Calu3 (cell line): ENCODE measurements at regions not wholly inside any gene's neighbourhood (a gene's known extent, or its start where the extent isn't known, plus 50 kb on each side); places are given as distances from the start of the nearest gene placed in this dataset.

ENCODE experiments used
- BruUV-seq: library from RNA; stranded (reverse); fragments of 400-500 nt; replicated peaks from 2 replicates; lab custom pipeline; 2021; lab: Mats Ljungman, UMichigan
- CTCF ChIA-PET: fragments of 300-600 bp; sonication (Branson Sonifier 250); formaldehyde crosslinking; loops from one replicate; lab custom pipeline; 2022; ENCODE audit warnings: antibody characterized with exemption; lab: Charles Lee
- DNase-seq: peaks from one replicate; pipeline ENCODE4 v3.0.0; 2022
- H3K27ac Mint-ChIP-seq: one replicate; pipeline ENCODE4 v1.8.0; 2022; ENCODE audit warnings: mixed read lengths; ENCODE audit not compliant: unreplicated experiment
- H3K27me3 Mint-ChIP-seq: one replicate; pipeline ENCODE4 v1.8.0; 2022; ENCODE audit warnings: mixed read lengths; ENCODE audit not compliant: unreplicated experiment
- H3K36me3 Mint-ChIP-seq: one replicate; pipeline ENCODE4 v1.8.0; 2022; ENCODE audit warnings: mild to moderate bottlenecking, moderate library complexity, mixed read lengths; ENCODE audit not compliant: insufficient read depth, unreplicated experiment
- H3K4me1 Mint-ChIP-seq: one replicate; pipeline ENCODE4 v1.8.0; 2022; ENCODE audit warnings: mild to moderate bottlenecking, low read depth, mixed read lengths; ENCODE audit not compliant: unreplicated experiment
- H3K4me3 Mint-ChIP-seq: one replicate; pipeline ENCODE4 v1.8.0; 2022; ENCODE audit warnings: mild to moderate bottlenecking, low read depth, moderate library complexity, mixed read lengths; ENCODE audit not compliant: unreplicated experiment
- H3K9me3 Mint-ChIP-seq: one replicate; pipeline ENCODE4 v1.8.0; 2022; ENCODE audit warnings: low read depth, mixed read lengths; ENCODE audit not compliant: unreplicated experiment
- intact Hi-C: fragments of 100-400 bp; cut with micrococcal nuclease; formaldehyde crosslinking; loops from one replicate; pipeline ENCODE4 v1.10.0; 2022; ENCODE audit not compliant: unreplicated experiment
- TF ChIP-seq, protein P1 (sequence below): fragments of 200-600 bp; IDR thresholded peaks from one replicate; pipeline ENCODE4 v1.8.0; 2022; ENCODE audit warnings: antibody characterized with exemption; ENCODE audit not compliant: unreplicated experiment

DNA sequence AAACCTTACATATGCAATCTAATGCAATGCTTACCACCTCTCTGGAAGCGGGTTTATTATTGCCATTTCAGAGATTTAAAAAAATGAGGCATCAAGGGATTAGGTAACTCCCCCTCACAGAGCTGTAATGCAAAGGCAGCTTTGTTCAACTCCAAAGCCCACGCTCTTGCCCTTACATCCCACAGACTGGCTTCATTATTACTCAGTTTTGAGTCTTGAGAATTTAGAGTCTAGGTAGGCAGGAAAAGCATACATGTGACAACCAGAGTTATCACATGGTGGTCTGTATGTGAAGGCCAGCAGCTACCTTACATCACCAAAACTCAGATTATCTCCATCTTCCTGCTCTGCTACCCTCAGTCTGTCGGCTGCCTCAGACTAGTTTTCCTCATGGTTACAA lies 326.9 kb downstream of the UACA start:
- no peak overlapping the region for H3K27ac Mint-ChIP-seq
- H3K9me3 Mint-ChIP-seq = no peaks in the 10 kb centered on the region
- no peak overlapping the region for H3K4me3 Mint-ChIP-seq
- H3K36me3 Mint-ChIP-seq = no peaks in the 10 kb centered on the region
- no TSS peak for BruUV-seq
- TF ChIP-seq, protein P1, sequence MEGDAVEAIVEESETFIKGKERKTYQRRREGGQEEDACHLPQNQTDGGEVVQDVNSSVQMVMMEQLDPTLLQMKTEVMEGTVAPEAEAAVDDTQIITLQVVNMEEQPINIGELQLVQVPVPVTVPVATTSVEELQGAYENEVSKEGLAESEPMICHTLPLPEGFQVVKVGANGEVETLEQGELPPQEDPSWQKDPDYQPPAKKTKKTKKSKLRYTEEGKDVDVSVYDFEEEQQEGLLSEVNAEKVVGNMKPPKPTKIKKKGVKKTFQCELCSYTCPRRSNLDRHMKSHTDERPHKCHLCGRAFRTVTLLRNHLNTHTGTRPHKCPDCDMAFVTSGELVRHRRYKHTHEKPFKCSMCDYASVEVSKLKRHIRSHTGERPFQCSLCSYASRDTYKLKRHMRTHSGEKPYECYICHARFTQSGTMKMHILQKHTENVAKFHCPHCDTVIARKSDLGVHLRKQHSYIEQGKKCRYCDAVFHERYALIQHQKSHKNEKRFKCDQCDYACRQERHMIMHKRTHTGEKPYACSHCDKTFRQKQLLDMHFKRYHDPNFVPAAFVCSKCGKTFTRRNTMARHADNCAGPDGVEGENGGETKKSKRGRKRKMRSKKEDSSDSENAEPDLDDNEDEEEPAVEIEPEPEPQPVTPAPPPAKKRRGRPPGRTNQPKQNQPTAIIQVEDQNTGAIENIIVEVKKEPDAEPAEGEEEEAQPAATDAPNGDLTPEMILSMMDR = no peak
- DNase-seq = no peak
- H3K4me1 Mint-ChIP-seq = peaks cover 41% of the 10 kb centered on the region
- H3K27me3 Mint-ChIP-seq = peaks cover 4% of the 10 kb centered on the region
- CTCF ChIA-PET = no interaction called here
- intact Hi-C loops = loop anchor here (10.0 kb wide), 1 partner anchor 148 kb away; no protein-coding TSS in a partner anchor

DNA sequence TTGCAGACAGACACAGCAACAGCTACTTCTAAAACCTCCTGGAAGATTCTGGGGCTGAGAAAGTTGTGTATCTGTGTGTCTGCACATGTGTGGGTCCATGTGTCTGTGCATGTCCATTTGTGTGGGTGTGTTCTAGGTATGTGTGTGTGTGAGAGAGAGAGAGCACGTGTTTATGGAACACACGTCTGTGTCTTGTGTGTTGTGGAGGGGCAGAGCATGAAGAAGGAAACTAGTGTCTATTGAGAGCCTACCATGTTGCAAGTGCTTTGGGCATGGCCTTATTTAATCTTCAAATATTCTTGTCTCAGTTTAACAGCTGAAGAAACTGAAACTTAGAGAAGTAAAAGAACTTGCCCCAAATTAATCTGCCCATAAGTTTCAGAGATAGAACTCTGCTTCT lies 327.5 kb downstream of the UACA start:
- intact Hi-C loops = loop anchor here (10.0 kb wide), 1 partner anchor 149 kb away; no protein-coding TSS in a partner anchor
- Mint-ChIP-seq H3K27ac (no peak overlapping the region), H3K27me3 (no peaks in the 10 kb centered on the region), H3K4me1 (peaks cover 41% of the 10 kb centered on the region), H3K9me3 (no peaks in the 10 kb centered on the region), H3K4me3 (no peak overlapping the region), H3K36me3 (no peaks in the 10 kb centered on the region)
- CTCF ChIA-PET = interaction anchor here (1.5 kb wide), 1 partner anchor 13 kb away, joined by 3 read pairs; no protein-coding TSS in a partner anchor
- no peak for DNase-seq
- no TSS peak for BruUV-seq
- TF ChIP-seq, protein P1 = no peak

DNA sequence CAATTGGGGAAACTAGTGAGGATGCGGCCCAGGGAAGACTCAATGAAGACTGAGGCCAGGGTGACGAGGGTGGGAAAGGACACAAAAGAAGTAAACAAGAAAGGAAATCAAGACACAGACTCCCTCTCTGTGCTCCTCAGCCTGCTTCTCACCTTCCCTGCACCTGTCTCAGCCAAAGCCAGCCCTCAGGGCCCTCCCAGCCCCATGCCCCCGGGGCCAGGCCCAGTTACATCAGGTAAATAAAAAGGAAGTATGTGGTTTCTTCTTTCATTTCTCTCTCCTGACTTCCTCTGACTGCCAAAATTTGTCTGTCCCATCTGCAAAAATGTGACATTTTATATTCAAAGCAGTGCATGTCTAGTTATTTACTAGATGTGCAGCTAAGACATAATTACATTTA lies 328.0 kb downstream of the UACA start:
- Mint-ChIP-seq H3K4me1 (peaks cover 41% of the 10 kb centered on the region), H3K36me3 (no peaks in the 10 kb centered on the region)
- intact Hi-C loops = loop anchor here (10.0 kb wide), 1 partner anchor 149 kb away; no protein-coding TSS in a partner anchor

DNA sequence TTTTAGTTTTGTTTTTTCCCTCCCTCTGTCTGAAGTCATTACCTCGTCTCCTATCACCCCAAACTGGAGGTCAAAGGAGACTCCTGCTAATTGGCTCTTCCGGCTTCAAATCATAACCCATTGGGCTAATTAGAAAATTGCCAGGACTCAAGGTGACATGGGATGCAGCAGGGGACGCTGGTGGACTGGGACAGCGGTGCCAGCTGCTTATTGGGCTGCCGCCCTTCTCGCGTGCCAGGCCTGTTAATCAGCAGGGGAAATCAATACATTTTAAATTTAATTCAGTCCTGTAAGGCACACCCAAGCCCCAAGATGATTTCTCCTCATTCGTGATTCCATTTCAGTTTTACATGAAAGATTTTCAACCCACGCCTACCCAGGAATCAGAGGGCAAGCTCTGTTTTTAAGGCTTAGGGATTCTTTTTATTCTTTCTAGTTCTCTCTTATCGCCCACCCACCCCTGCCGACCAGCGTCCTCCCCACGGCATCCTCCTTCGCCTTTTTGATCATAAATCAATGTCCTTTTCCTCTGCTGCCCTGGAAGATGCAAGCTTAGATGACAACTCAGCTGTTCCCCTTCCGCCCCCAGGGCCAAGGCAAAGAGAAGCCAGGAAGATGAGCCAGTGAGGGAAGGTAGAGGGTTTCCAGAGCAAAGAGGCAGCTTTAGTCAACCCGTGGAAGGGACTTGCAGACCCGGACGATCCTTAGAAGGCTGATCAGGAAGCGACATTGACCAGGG lies 329.6 kb downstream of the UACA start:
- Mint-ChIP-seq H3K27me3 (no peaks in the 10 kb centered on the region), H3K27ac (peak overlapping the region; percentile 18), H3K4me3 (peak overlapping the region; percentile 15), H3K4me1 (peaks cover 48% of the 10 kb centered on the region), H3K36me3 (no peaks in the 10 kb centered on the region), H3K9me3 (no peaks in the 10 kb centered on the region)
- peak; percentile 82 for DNase-seq
- BruUV-seq = no TSS peak
- TF ChIP-seq, protein P1 = peak; percentile 82
- CTCF ChIA-PET = interaction anchor here (0.6 to 3.4 kb wide), 13 partner anchors 30 to 334 kb away, joined by 3 to 26 read pairs (median 3); no protein-coding TSS in a partner anchor
- intact Hi-C loops = loop anchor here (1.0 to 10.0 kb wide), 5 partner anchors 34 to 151 kb away; no protein-coding TSS in a partner anchor

More for the DNA sequence above, 328.0 kb downstream of the UACA start:
- Mint-ChIP-seq H3K9me3 (no peaks in the 10 kb centered on the region), H3K27ac (no peak overlapping the region), H3K27me3 (no peaks in the 10 kb centered on the region), H3K4me3 (no peak overlapping the region)
- CTCF ChIA-PET = interaction anchor here (1.5 to 3.4 kb wide), 2 partner anchors 12 to 31 kb away, joined by 3 to 26 read pairs; no protein-coding TSS in a partner anchor
- TF ChIP-seq, protein P1 = no peak
- BruUV-seq = no TSS peak
- no peak for DNase-seq
